OCI-LY3 (cell line): ENCODE measurements at regions not wholly inside any gene's neighbourhood (a gene's known extent, or its start where the extent isn't known, plus 50 kb on each side); places are given as distances from the start of the nearest gene placed in this dataset.

Source experiments
- EZH2phosphoT487 ChIP-seq: fragments of 200-600 bp; shearing (Covaris generic); IDR thresholded peaks from 2 replicates; pipeline ENCODE4 v1.6.1; 2018; ENCODE audit warnings: antibody characterized with exemption, mixed run types, low read depth
- TF ChIP-seq, protein P1 (sequence below): fragments of 200-600, 300-600 bp; sonication (generic); IDR thresholded peaks from 2 replicates; pipeline ENCODE4 v1.5.1; 2014; ENCODE audit warnings: antibody characterized with exemption, low read length, low read depth

DNA sequence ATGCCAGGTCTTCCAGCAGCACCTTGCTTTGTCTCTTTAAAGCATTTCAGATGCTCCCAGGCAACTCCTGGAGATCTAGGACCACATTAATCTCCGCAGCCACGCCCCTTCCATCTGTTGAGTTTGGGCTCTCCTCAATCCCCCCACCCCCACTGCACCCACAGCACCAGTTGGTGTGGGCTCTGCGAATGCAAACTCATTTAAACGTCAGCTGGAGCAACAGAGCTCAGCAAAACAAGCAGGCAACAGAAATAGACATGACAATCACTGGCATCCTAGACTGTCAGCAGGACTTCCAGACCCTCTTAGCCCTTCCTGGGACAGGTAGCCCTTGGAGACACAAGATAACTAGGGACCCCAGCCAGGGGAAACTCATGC is 106.9 kb downstream of the LSM3 start:
- TF ChIP-seq, protein P1, sequence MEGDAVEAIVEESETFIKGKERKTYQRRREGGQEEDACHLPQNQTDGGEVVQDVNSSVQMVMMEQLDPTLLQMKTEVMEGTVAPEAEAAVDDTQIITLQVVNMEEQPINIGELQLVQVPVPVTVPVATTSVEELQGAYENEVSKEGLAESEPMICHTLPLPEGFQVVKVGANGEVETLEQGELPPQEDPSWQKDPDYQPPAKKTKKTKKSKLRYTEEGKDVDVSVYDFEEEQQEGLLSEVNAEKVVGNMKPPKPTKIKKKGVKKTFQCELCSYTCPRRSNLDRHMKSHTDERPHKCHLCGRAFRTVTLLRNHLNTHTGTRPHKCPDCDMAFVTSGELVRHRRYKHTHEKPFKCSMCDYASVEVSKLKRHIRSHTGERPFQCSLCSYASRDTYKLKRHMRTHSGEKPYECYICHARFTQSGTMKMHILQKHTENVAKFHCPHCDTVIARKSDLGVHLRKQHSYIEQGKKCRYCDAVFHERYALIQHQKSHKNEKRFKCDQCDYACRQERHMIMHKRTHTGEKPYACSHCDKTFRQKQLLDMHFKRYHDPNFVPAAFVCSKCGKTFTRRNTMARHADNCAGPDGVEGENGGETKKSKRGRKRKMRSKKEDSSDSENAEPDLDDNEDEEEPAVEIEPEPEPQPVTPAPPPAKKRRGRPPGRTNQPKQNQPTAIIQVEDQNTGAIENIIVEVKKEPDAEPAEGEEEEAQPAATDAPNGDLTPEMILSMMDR = no peak
- no peak for TF ChIP-seq EZH2phosphoT487
